Hepatocyte (in vitro differentiated cells): ENCODE measurements at regions not wholly inside any gene's neighbourhood (a gene's known extent, or its start where the extent isn't known, plus 50 kb on each side); places are given as distances from the start of the nearest gene placed in this dataset.

ENCODE experiments used
- DNase-seq: peaks from one replicate; pipeline ENCODE4 v3.0.0-alpha.2; 2016; ENCODE audit warnings: low spot score
- H2AFZ ChIP-seq: fragments of 200-600 bp; sonication (generic); 2 replicates; pipeline ENCODE4 v1.6.0; 2016; ENCODE audit warnings: antibody characterized with exemption, mild to moderate bottlenecking
- H3K27ac ChIP-seq: fragments of 200-600 bp; sonication (generic); 2 replicates; pipeline ENCODE4 v1.5.1; 2016; ENCODE audit warnings: mild to moderate bottlenecking
- H3K27me3 ChIP-seq: fragments of 200-600 bp; sonication (generic); 2 replicates; pipeline ENCODE4 v1.6.1; 2016
- H3K36me3 ChIP-seq: fragments of 200-600 bp; sonication (generic); replicated peaks from 2 replicates; pipeline ENCODE4 v1.5.1; 2016; ENCODE audit warnings: low read depth; ENCODE audit not compliant: insufficient read depth
- H3K4me1 ChIP-seq: fragments of 200-600 bp; sonication (generic); 2 replicates; pipeline ENCODE4 v1.5.1; 2016; ENCODE audit warnings: mild to moderate bottlenecking, moderate library complexity; ENCODE audit not compliant: insufficient read depth
- H3K4me2 ChIP-seq: fragments of 200-600 bp; sonication (generic); 2 replicates; pipeline ENCODE4 v1.6.0; 2016
- H3K4me3 ChIP-seq: fragments of 200-600 bp; sonication (generic); 2 replicates; pipeline ENCODE4 v1.5.1; 2016; ENCODE audit warnings: mild to moderate bottlenecking
- H3K79me2 ChIP-seq: fragments of 200-600 bp; sonication (generic); 2 replicates; pipeline ENCODE4 v1.6.0; 2017; ENCODE audit warnings: mild to moderate bottlenecking
- H3K9me2 ChIP-seq: fragments of 200-600 bp; sonication (generic); replicated peaks from 2 replicates; pipeline ENCODE4 v1.6.0; 2017; ENCODE audit warnings: mild to moderate bottlenecking; ENCODE audit not compliant: insufficient read depth
- H3K9me3 ChIP-seq: fragments of 200-600 bp; sonication (generic); 2 replicates; pipeline ENCODE4 v1.5.1; 2016; ENCODE audit warnings: low read depth, mild to moderate bottlenecking
- H4K20me1 ChIP-seq: fragments of 200-600 bp; sonication (generic); 2 replicates; pipeline ENCODE4 v1.6.0; 2016; ENCODE audit warnings: mild to moderate bottlenecking; ENCODE audit not compliant: insufficient read depth, poor library complexity, severe bottlenecking
- EZH2 ChIP-seq: fragments of 200-600 bp; sonication (generic); IDR thresholded peaks from 2 replicates; pipeline ENCODE4 v1.6.1; 2016; ENCODE audit warnings: antibody characterized with exemption, mild to moderate bottlenecking, borderline replicate concordance
- EZH2phosphoT487 ChIP-seq: fragments of 200-600 bp; sonication (generic); IDR thresholded peaks from one replicate; pipeline ENCODE4 v1.6.1; 2018; ENCODE audit warnings: antibody characterized with exemption, mild to moderate bottlenecking, low read depth, moderate library complexity; ENCODE audit not compliant: unreplicated experiment, severe bottlenecking
- WGBS: methylation state at CpG from one replicate; pipeline ENCODE4 v1.1.6; 2016; ENCODE audit warnings: low lambda C conversion rate; ENCODE audit errors: missing lambda C conversion rate; 5-methylcytosine and 5-hydroxymethylcytosine counted together
- TF ChIP-seq, protein P1 (sequence below): fragments of 200-600 bp; sonication (generic); IDR thresholded peaks from 2 replicates; pipeline ENCODE4 v1.5.1; 2016; ENCODE audit warnings: antibody characterized with exemption, mild to moderate bottlenecking; ENCODE audit not compliant: poor library complexity

DNA sequence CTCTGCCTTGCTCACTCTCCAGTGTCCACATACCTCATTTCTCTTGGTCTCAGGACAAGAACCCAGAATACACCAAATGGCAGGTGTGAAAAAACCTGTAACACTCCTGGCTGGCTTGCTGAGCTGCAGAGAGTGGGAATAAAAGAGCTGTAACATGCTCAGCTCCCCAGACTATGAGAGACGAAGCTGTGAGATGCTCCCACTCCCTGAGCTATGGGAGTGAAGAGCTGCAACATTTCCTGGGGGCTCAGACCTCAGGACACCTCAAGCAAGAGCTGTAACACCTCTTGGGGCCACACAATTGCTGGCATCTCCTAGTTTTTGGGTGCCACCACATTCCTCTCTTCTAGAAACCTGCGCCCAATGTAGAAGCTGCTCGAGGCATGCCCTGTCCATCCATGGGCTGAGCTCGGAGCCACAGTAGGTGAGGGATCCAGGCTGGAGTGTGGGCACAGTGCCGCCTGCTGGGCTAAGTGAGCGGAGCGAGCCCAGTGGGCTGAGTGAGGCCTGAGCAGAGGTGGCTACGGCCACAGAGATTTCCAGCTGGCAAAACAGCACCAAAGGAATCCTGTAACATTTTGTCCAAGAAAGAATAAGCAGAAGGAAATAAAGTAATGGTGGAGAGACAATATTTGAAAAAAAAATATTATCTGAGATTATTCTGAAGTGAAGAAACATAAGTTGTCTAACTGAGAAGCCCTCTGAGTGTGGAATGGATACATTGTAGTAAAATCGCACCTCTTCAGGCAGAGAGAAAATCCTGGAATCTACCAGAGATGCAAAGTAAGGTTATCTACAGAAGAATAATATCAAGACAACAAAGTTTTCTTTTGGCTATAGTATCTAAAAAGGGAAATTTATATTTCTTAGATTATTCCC lies 186.2 kb upstream of the PCDH9 start:
- no peak overlapping the region for H2AFZ ChIP-seq
- H3K9me3 ChIP-seq = no peaks in the 10 kb centered on the region
- no peaks in the 10 kb centered on the region for H3K4me1 ChIP-seq
- WGBS = 57% methylated on average over 9 of the region's 9 CpGs
- no peaks in the 10 kb centered on the region for H4K20me1 ChIP-seq
- TF ChIP-seq, protein P1, sequence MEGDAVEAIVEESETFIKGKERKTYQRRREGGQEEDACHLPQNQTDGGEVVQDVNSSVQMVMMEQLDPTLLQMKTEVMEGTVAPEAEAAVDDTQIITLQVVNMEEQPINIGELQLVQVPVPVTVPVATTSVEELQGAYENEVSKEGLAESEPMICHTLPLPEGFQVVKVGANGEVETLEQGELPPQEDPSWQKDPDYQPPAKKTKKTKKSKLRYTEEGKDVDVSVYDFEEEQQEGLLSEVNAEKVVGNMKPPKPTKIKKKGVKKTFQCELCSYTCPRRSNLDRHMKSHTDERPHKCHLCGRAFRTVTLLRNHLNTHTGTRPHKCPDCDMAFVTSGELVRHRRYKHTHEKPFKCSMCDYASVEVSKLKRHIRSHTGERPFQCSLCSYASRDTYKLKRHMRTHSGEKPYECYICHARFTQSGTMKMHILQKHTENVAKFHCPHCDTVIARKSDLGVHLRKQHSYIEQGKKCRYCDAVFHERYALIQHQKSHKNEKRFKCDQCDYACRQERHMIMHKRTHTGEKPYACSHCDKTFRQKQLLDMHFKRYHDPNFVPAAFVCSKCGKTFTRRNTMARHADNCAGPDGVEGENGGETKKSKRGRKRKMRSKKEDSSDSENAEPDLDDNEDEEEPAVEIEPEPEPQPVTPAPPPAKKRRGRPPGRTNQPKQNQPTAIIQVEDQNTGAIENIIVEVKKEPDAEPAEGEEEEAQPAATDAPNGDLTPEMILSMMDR = peak; percentile 58
- no peak for TF ChIP-seq EZH2
- H3K9me2 ChIP-seq = no peaks in the 10 kb centered on the region
- H3K79me2 ChIP-seq = no peaks in the 10 kb centered on the region
- H3K36me3 ChIP-seq = no peaks in the 10 kb centered on the region
- no peak overlapping the region for H3K27ac ChIP-seq
- no peak overlapping the region for H3K4me3 ChIP-seq
- no peak overlapping the region for H3K4me2 ChIP-seq
- H3K27me3 ChIP-seq = no peaks in the 10 kb centered on the region
- peak; percentile 64 for DNase-seq

- Histone ChIP-seq H3K27me3 (no peaks in the 10 kb centered on the region), H4K20me1 (no peaks in the 10 kb centered on the region), H3K79me2 (no peaks in the 10 kb centered on the region), H3K9me2 (no peaks in the 10 kb centered on the region), H3K27ac (no peak overlapping the region), H2AFZ (no peak overlapping the region), H3K4me1 (no peaks in the 10 kb centered on the region), H3K9me3 (no peaks in the 10 kb centered on the region), H3K4me2 (no peak overlapping the region), H3K36me3 (no peaks in the 10 kb centered on the region), H3K4me3 (no peak overlapping the region)
- WGBS = 13% methylated on average over 1 of the region's 1 CpG
- DNase-seq = no peak
- TF ChIP-seq, protein P1 = no peak
- no peak for TF ChIP-seq EZH2
- no peak for TF ChIP-seq EZH2phosphoT487
Measured at GRCh38 chr13:67410645-67411044, 180.5 kb upstream of the PCDH9 start.

DNA sequence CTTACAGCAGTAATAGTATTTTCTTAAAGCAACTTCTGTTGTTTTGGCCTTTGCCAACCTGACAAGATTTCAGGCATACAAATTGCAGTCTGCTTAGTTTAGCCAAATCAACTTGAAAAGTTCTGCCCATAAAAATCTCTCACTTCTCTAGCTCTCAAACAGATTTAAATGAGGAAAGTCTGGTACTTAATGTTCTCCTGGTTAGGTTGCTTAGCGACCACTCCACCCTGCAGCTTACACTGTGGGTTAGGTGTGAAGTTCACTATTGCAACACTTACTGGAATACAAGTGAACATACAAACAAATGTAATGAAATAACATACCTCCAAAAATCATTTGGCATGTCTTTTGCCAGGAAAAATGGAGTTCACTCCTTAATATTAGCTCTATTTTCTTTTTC lies 178.7 kb upstream of the PCDH9 start:
- H3K9me3 ChIP-seq = no peaks in the 10 kb centered on the region
- TF ChIP-seq EZH2phosphoT487 (no peak), EZH2 (no peak)
- TF ChIP-seq, protein P1 = no peak
- no peak overlapping the region for H3K4me2 ChIP-seq
- H4K20me1 ChIP-seq = no peaks in the 10 kb centered on the region
- H3K4me1 ChIP-seq = no peaks in the 10 kb centered on the region
- H3K36me3 ChIP-seq = no peaks in the 10 kb centered on the region
- no peak overlapping the region for H2AFZ ChIP-seq
- peak; percentile 42 for DNase-seq
- no peaks in the 10 kb centered on the region for H3K9me2 ChIP-seq
- no peaks in the 10 kb centered on the region for H3K27me3 ChIP-seq
- no peaks in the 10 kb centered on the region for H3K79me2 ChIP-seq
- no peak overlapping the region for H3K27ac ChIP-seq
- 67% methylated on average over 1 of the region's 1 CpG for WGBS
- no peak overlapping the region for H3K4me3 ChIP-seq
